HCT116 (cell line): ENCODE measurements at regions not wholly inside any gene's neighbourhood (a gene's known extent, or its start where the extent isn't known, plus 50 kb on each side); places are given as distances from the start of the nearest gene placed in this dataset.

ENCODE experiments used
- CTCF ChIP-seq, 3 experiments: fragments of 200-600 bp in 1 of 3; sonication (generic) in 1 of 3; IDR thresholded peaks in 2 of 3; conservative IDR thresholded peaks in 1 of 3; 2 replicates each; pipeline ENCODE4 v1.5.1; 2012 to 2017; ENCODE audit warnings: low read depth in 2 of 3, low read length in 2 of 3, antibody characterized with exemption in 1 of 3, borderline replicate concordance in 1 of 3, control low read depth in 1 of 3, mild to moderate bottlenecking in 1 of 3, mixed read lengths in 1 of 3, mixed run types in 1 of 3, moderate library complexity in 1 of 3; ENCODE audit not compliant: insufficient read depth in 1 of 3
- EGR1 ChIP-seq: IDR thresholded peaks from 2 replicates; pipeline ENCODE4 v1.6.1; 2012; ENCODE audit warnings: low read depth
- JUND ChIP-seq: IDR thresholded peaks from 2 replicates; pipeline ENCODE4 v1.6.1; 2012
- POLR2A ChIP-seq: IDR thresholded peaks from 2 replicates; pipeline ENCODE4 v1.7.0; 2011; ENCODE audit warnings: borderline replicate concordance; ENCODE audit not compliant: insufficient read depth, insufficient read length; ENCODE audit errors: extremely low read depth
- POLR2AphosphoS5 ChIP-seq: IDR thresholded peaks from 2 replicates; pipeline ENCODE4 v1.6.1; 2011; ENCODE audit warnings: mild to moderate bottlenecking, low read depth, low read length, moderate library complexity
- YY1 ChIP-seq: IDR thresholded peaks from 2 replicates; pipeline ENCODE4 v1.6.1; 2011; ENCODE audit warnings: low read length, low read depth, moderate library complexity, mild to moderate bottlenecking; ENCODE audit not compliant: insufficient replicate concordance; ENCODE audit errors: extremely low read depth

GRCh38 chr6:108766886-108767285 lies 81.3 kb upstream of the ARMC2 start:
- TF ChIP-seq YY1 (no peak), POLR2AphosphoS5 (no peak), CTCF (IDR thresholded peaks at IDR 0.05 in 2 of 3, conservative IDR thresholded peaks at IDR 0.05 in 1 of 3; ENCODE audit: borderline replicate concordance in 1 of 3, insufficient read depth in 1 of 3, low read depth in 2 of 3, low read length in 2 of 3) (no peak), EGR1 (no peak), POLR2A (no peak), JUND (no peak)
